KMS-11 (cell line): ENCODE measurements at regions not wholly inside any gene's neighbourhood (a gene's known extent, or its start where the extent isn't known, plus 50 kb on each side); places are given as distances from the start of the nearest gene placed in this dataset.

ENCODE experiments used
- H2AFZ ChIP-seq: fragments of 200-600 bp; sonication (generic); 2 replicates; pipeline ENCODE4 v1.6.1; 2016; ENCODE audit warnings: antibody characterized with exemption, mixed run types, low read depth
- H3K27ac ChIP-seq: fragments of 200-600 bp; sonication (generic); 2 replicates; pipeline ENCODE4 v1.6.1; 2016; ENCODE audit warnings: mild to moderate bottlenecking, mixed run types
- H3K27me3 ChIP-seq: fragments of 200-600 bp; sonication (generic); 2 replicates; pipeline ENCODE4 v1.6.1; 2017; ENCODE audit warnings: mild to moderate bottlenecking, low read depth, mixed run types, moderate library complexity; ENCODE audit not compliant: insufficient read depth
- H3K36me3 ChIP-seq: fragments of 200-600 bp; sonication (generic); 2 replicates; pipeline ENCODE4 v1.6.1; 2017; ENCODE audit warnings: mild to moderate bottlenecking, mixed run types; ENCODE audit not compliant: insufficient read depth
- H3K4me1 ChIP-seq: fragments of 200-600 bp; sonication (generic); 2 replicates; pipeline ENCODE4 v1.6.1; 2016; ENCODE audit warnings: mild to moderate bottlenecking, low read depth, mixed run types; ENCODE audit not compliant: poor library complexity, severe bottlenecking
- H3K4me2 ChIP-seq: fragments of 200-600 bp; sonication (generic); 2 replicates; pipeline ENCODE4 v1.7.0; 2016; ENCODE audit warnings: mild to moderate bottlenecking, mixed run types
- H3K4me3 ChIP-seq: fragments of 200-600 bp; sonication (generic); IDR thresholded peaks from 2 replicates; pipeline ENCODE4 v1.6.1; 2017; ENCODE audit warnings: low read depth, low read length, mixed read lengths; ENCODE audit not compliant: insufficient read depth
- H3K79me2 ChIP-seq: fragments of 200-600 bp; sonication (generic); 2 replicates; pipeline ENCODE4 v1.6.1; 2016; ENCODE audit warnings: low read depth, mixed run types; ENCODE audit not compliant: insufficient read depth
- H3K9ac ChIP-seq: fragments of 200-600 bp; sonication (generic); 2 replicates; pipeline ENCODE4 v1.6.1; 2016; ENCODE audit warnings: mild to moderate bottlenecking, mixed run types
- H4K20me1 ChIP-seq: fragments of 200-600 bp; sonication (generic); 2 replicates; pipeline ENCODE4 v1.6.1; 2016; ENCODE audit warnings: mild to moderate bottlenecking, mixed run types; ENCODE audit not compliant: insufficient read depth
- CTCF ChIP-seq: fragments of 200-600 bp; sonication (generic); conservative IDR thresholded peaks from 2 replicates; pipeline ENCODE4 v1.6.1; 2017; ENCODE audit warnings: low read depth, mild to moderate bottlenecking, antibody characterized with exemption, low read length, moderate library complexity, mixed read lengths

- Histone ChIP-seq H3K4me3 (no peak overlapping the region), H3K27me3 (no peaks in the 10 kb centered on the region), H3K4me2 (no peak overlapping the region), H3K79me2 (no peaks in the 10 kb centered on the region), H3K36me3 (no peaks in the 10 kb centered on the region), H4K20me1 (no peaks in the 10 kb centered on the region), H3K27ac (no peak overlapping the region), H3K9ac (no peak overlapping the region), H3K4me1 (no peaks in the 10 kb centered on the region), H2AFZ (no peak overlapping the region)
- no peak for TF ChIP-seq CTCF
Observed at GRCh38 chr20:22652681-22653588, 68.6 kb upstream of the FOXA2 start.

- H3K36me3 ChIP-seq = no peaks in the 10 kb centered on the region
- H3K9ac ChIP-seq = no peak overlapping the region
- H2AFZ ChIP-seq = no peak overlapping the region
- no peak overlapping the region for H3K4me2 ChIP-seq
- TF ChIP-seq CTCF = no peak
- no peaks in the 10 kb centered on the region for H3K79me2 ChIP-seq
- no peaks in the 10 kb centered on the region for H3K27me3 ChIP-seq
- H3K4me1 ChIP-seq = no peaks in the 10 kb centered on the region
- no peak overlapping the region for H3K4me3 ChIP-seq
- no peaks in the 10 kb centered on the region for H4K20me1 ChIP-seq
- no peak overlapping the region for H3K27ac ChIP-seq
Observed at GRCh38 chr20:22653658-22654642, 69.6 kb upstream of the FOXA2 start.

GRCh38 chr20:22663528-22664025, 79.2 kb upstream of the FOXA2 start:
- H3K4me2 ChIP-seq = no peak overlapping the region
- H3K27me3 ChIP-seq = no peaks in the 10 kb centered on the region
- no peaks in the 10 kb centered on the region for H3K4me1 ChIP-seq
- no peaks in the 10 kb centered on the region for H4K20me1 ChIP-seq
- no peak overlapping the region for H2AFZ ChIP-seq
- no peaks in the 10 kb centered on the region for H3K79me2 ChIP-seq
- H3K36me3 ChIP-seq = no peaks in the 10 kb centered on the region
- no peak for TF ChIP-seq CTCF
- H3K27ac ChIP-seq = no peak overlapping the region
- no peak overlapping the region for H3K4me3 ChIP-seq
- no peak overlapping the region for H3K9ac ChIP-seq

- Histone ChIP-seq H3K4me1 (no peaks in the 10 kb centered on the region), H3K9ac (no peak overlapping the region), H3K4me2 (no peak overlapping the region), H3K4me3 (no peak overlapping the region), H4K20me1 (no peaks in the 10 kb centered on the region), H3K36me3 (no peaks in the 10 kb centered on the region), H2AFZ (no peak overlapping the region), H3K79me2 (no peaks in the 10 kb centered on the region), H3K27ac (no peak overlapping the region), H3K27me3 (no peaks in the 10 kb centered on the region)
- TF ChIP-seq CTCF = no peak
Observed at GRCh38 chr20:22667198-22667597, 82.8 kb upstream of the FOXA2 start.
